Thyroid gland (tissue), 4 donors: ENCODE measurements at regions not wholly inside any gene's neighbourhood (a gene's known extent, or its start where the extent isn't known, plus 50 kb on each side); places are given as distances from the start of the nearest gene placed in this dataset.

Source experiments
- CTCF ChIP-seq, 6 experiments: fragments of 200-600 bp in 3 of 6; fragments of 450-650 bp in 3 of 6; sonication (generic) in 3 of 6; IDR thresholded peaks; one replicate each; pipeline ENCODE4 v1.5.1; 2016 to 2019; ENCODE audit warnings: antibody characterized with exemption in 6 of 6, mild to moderate bottlenecking in 2 of 6, inconsistent platforms in 1 of 6, moderate library complexity in 1 of 6
- POLR2A ChIP-seq, 2 donors: fragments of 450-650 bp; IDR thresholded peaks; one replicate each; pipeline ENCODE4 v1.6.1; 2017; ENCODE audit warnings: antibody characterized with exemption in 2 of 2, mild to moderate bottlenecking in 2 of 2, moderate library complexity in 1 of 2

GRCh38 chr19:31970027-31970461 lies 375.4 kb upstream of the ZNF507 start:
- TF ChIP-seq POLR2A (IDR thresholded peaks at IDR 0.05) = no peak
- TF ChIP-seq CTCF (IDR thresholded peaks at IDR 0.05) = no peak
